ENCODE measurements at regions not wholly inside any gene's neighbourhood (a gene's known extent, or its start where the extent isn't known, plus 50 kb on each side); places are given as distances from the start of the nearest gene placed in this dataset.
A peak's percentile ranks its signal among the peaks of the same experiment; 100 is the strongest.

DNA sequence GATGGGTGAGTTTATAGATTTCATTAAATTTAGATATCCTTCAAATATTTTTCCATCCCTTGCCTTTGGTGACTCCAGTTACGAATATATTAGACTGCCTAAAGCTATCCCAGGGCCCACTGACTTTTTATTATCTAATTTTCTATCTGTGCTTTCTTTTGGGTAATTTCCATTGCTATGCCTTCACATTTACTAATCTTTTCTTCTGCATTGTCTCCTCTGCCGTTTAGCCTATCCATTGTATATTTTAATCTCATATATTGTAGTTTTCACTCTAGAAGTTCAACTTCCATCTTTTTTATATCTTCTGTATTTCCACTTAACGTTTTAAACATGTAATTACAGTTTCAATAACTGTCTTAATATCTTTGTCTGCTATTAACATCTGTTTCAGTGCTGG lies 78.6 kb upstream of the HDAC9 start:
- TF ChIP-seq, protein P1, sequence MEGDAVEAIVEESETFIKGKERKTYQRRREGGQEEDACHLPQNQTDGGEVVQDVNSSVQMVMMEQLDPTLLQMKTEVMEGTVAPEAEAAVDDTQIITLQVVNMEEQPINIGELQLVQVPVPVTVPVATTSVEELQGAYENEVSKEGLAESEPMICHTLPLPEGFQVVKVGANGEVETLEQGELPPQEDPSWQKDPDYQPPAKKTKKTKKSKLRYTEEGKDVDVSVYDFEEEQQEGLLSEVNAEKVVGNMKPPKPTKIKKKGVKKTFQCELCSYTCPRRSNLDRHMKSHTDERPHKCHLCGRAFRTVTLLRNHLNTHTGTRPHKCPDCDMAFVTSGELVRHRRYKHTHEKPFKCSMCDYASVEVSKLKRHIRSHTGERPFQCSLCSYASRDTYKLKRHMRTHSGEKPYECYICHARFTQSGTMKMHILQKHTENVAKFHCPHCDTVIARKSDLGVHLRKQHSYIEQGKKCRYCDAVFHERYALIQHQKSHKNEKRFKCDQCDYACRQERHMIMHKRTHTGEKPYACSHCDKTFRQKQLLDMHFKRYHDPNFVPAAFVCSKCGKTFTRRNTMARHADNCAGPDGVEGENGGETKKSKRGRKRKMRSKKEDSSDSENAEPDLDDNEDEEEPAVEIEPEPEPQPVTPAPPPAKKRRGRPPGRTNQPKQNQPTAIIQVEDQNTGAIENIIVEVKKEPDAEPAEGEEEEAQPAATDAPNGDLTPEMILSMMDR (conservative IDR thresholded peaks at IDR 0.05), result no peak
- no peak overlapping the region for H3K27ac ChIP-seq

DNA sequence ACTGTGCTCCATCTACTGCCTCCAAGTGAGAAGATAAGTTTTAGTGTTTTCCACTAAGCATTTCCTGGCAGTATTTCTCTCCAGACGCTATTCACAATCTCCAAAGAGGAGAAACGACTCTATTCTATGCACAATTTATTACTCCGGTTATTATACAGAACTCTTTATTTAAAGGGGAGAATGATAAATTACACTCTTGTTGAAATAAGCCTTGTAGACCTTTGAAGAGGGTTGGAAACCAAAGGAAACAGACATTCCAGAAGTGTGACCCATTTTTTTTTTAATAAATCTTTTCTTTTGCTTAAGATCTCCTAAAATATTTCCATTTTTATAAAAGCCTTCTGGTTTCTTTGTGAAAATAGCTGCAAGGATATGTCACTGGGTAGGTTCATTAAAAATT lies 76.1 kb upstream of the HDAC9 start:
- TF ChIP-seq, protein P1 (conservative IDR thresholded peaks at IDR 0.05), result no peak
- peak overlapping the region; percentile 47 for H3K27ac ChIP-seq

DNA sequence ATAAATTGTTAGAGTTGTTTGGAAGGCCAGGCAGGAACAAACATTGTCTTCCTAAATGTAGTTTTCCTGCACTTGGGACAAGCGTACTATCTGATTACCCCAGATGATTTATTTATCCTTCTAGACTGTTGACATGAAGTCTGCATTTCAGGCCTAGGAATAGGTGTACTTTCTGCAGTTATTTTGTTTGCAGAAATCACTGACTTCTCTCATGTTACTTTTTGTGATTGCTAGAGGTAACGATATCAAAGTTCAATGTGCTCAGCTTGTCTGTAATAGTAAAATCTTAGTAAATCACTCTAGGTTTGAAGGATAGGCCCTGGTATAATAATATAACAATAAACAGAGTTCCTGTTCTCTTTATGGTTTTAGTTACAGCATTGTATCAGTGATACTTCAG lies 75.4 kb upstream of the HDAC9 start:
- peak overlapping the region; percentile 47 for H3K27ac ChIP-seq
- TF ChIP-seq, protein P1 (conservative IDR thresholded peaks at IDR 0.05), result no peak

DNA sequence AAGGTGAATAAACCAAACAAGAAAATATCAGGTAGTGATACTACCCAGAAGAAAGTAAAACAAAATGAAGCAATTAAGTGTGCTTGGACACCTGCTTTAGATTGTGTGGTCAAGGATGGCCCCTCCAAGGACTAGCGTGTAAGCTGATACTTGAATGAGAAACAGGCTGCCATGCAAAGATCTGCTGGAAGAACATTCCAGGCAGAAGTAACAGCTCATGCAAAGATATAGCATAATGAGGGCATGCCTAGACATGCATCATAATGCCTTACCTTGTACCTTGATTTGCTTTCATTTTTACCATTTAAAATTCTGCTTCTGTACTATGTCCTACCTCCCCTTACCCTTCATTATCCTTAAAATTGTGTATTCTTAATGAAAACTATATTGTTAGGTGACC lies 74.8 kb upstream of the HDAC9 start:
- H3K27ac ChIP-seq, result peak overlapping the region; percentile 47
- TF ChIP-seq, protein P1 (conservative IDR thresholded peaks at IDR 0.05), result no peak

DNA sequence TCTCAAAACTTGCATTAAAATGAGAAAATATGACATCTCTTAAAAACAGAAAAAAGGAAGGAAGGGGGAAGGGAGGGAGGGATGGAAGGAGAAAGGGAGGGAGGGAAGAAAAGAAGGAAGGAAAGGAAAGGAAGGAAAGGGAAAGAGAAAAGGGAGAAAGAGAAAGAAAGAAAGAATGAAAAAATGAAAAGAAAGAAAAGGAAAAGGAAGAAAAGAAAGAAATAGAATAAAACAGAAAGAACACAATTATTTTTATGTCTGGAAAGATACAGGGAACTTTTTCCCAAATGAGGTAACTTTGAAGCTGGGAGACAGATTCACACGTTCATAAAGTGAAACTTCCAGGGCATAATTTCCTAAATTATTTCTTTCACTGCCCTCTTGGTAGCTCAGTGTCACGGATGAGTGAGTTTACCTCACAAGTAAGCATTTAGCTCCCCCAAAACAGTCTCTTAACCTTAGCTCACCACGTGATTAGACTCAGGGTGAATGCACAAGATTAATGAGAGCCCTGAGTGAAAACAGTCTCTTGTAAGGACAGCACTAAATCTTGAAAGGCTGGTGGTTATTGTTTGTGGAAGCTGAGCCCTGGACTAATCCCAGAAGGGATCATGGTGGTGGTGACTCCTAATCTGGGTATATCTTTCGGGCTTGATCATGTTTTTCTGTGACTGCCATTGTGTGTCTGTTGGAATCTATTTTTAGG lies 74.1 kb upstream of the HDAC9 start:
- peak overlapping the region; percentile 47; the same call in 1 of the 2 replicates for H3K27ac ChIP-seq
- TF ChIP-seq, protein P1 (conservative IDR thresholded peaks at IDR 0.05), result no peak

DNA sequence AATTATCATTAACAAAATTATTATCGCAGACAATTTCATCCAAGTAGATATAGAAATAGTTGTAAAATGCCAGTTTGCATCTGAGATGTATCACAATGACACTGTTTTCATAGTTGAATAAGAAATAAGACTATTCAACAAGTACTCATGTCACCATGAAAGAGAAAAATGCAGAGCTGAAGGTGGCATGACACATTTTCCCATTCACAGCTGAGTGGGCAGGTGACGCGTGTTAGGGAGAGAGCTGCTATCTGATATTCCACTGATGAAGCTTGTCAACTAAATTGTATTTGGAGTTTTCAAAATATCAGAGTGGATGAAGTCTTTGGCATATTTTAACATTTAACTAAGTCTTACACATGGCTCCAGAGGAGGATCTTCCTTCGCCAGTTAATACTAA lies 70.3 kb upstream of the HDAC9 start:
- TF ChIP-seq, protein P1 (conservative IDR thresholded peaks at IDR 0.05), result no peak
- H3K27ac ChIP-seq, result peak overlapping the region; percentile 96

DNA sequence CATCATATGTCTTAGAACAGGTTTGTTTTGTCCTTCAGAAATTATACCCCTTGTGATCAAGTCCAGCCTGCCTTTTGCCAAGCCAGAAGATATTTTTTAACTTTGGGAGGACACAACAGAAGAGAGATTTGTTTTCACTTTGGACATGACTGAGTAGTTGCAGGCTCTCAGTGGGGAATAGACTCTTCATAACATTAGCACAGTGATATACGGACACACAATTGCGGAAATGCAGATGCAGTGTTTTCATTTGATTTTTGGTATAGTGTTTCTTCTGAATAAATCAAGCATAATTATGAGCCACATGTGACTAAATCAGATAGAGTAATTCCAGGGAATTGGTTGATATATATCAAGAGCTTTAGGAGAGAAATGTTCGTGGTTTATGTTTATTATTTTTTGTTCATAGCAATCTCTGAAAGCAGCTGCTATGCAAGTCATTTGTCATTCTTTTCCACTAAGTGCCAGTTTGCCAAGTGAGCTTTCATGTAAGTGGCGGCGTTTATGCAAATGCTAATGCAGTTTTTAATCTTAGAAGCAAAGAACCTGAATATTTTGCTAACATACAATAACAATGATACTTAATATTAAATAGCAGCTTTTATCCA lies 69.6 kb upstream of the HDAC9 start:
- TF ChIP-seq, protein P1 (conservative IDR thresholded peaks at IDR 0.05), result no peak
- H3K27ac ChIP-seq, result peak overlapping the region; percentile 96
